Stimulated activated CD4-positive, alpha-beta T cell treated with anti-CD3 and anti-CD28 coated beads, Interleukin-4, amount 100 ng/mL, for 48 hours (primary cell): ENCODE measurements at regions not wholly inside any gene's neighbourhood (a gene's known extent, or its start where the extent isn't known, plus 50 kb on each side); places are given as distances from the start of the nearest gene placed in this dataset.
"Not testable (repeated sequence)": the region's sequence is repeated elsewhere in the genome, so short reads cannot be mapped to it uniquely, and the experiment has no call there.

Experiments
- DNase-seq, 2 donors: peaks; one replicate each; pipeline ENCODE4 v3.0.0-alpha.2; 2020; ENCODE audit warnings: low read depth in 2 of 2

- DNase-seq, result not testable (repeated sequence)
Measured at GRCh38 chr13:84086098-84086846, 204.0 kb upstream of the SLITRK1 start.

- DNase-seq, result no peak
Measured at GRCh38 chr13:84082462-84082861, 200.2 kb upstream of the SLITRK1 start.

GRCh38 chr13:84080748-84081530 is 198.7 kb upstream of the SLITRK1 start:
- DNase-seq, result no peak

GRCh38 chr13:84077271-84077670 is 195.0 kb upstream of the SLITRK1 start:
- no peak for DNase-seq

GRCh38 chr13:84076280-84076679 is 194.0 kb upstream of the SLITRK1 start:
- DNase-seq, result no peak

GRCh38 chr13:84050536-84050935 is 168.3 kb upstream of the SLITRK1 start:
- no peak for DNase-seq

GRCh38 chr13:84049443-84050219 is 167.4 kb upstream of the SLITRK1 start:
- DNase-seq, result no peak

GRCh38 chr13:84044805-84045204 is 162.5 kb upstream of the SLITRK1 start:
- no peak for DNase-seq

- no peak for DNase-seq
Measured at GRCh38 chr13:84038001-84038400, 155.7 kb upstream of the SLITRK1 start.

- DNase-seq, result no peak
Measured at GRCh38 chr13:84032116-84032515, 149.8 kb upstream of the SLITRK1 start.

GRCh38 chr13:84031120-84031519 is 148.8 kb upstream of the SLITRK1 start:
- DNase-seq, result no peak

- DNase-seq, result no peak
Measured at GRCh38 chr13:84029396-84029795, 147.1 kb upstream of the SLITRK1 start.

- DNase-seq, result no peak
Measured at GRCh38 chr13:84025824-84026223, 143.6 kb upstream of the SLITRK1 start.

GRCh38 chr13:83996415-83996814 is 114.1 kb upstream of the SLITRK1 start:
- DNase-seq, result no peak

GRCh38 chr13:83995930-83996329 is 113.7 kb upstream of the SLITRK1 start:
- no peak for DNase-seq

- DNase-seq, result no peak
Measured at GRCh38 chr13:83992566-83993358, 110.5 kb upstream of the SLITRK1 start.

GRCh38 chr13:83987394-83987793 is 105.1 kb upstream of the SLITRK1 start:
- DNase-seq, result no peak

GRCh38 chr13:83984793-83985192 is 102.5 kb upstream of the SLITRK1 start:
- DNase-seq, result no peak

- DNase-seq, result no peak
Measured at GRCh38 chr13:83980331-83980730, 98.1 kb upstream of the SLITRK1 start.

GRCh38 chr13:83975655-83976165 is 93.4 kb upstream of the SLITRK1 start:
- no peak for DNase-seq

GRCh38 chr13:83958531-83958930 is 76.3 kb upstream of the SLITRK1 start:
- no peak for DNase-seq
